ENCODE measurements at regions not wholly inside any gene's neighbourhood (a gene's known extent, or its start where the extent isn't known, plus 50 kb on each side); places are given as distances from the start of the nearest gene placed in this dataset.
"Not testable (repeated sequence)": the region's sequence is repeated elsewhere in the genome, so short reads cannot be mapped to it uniquely, and the experiment has no call there.

DNA sequence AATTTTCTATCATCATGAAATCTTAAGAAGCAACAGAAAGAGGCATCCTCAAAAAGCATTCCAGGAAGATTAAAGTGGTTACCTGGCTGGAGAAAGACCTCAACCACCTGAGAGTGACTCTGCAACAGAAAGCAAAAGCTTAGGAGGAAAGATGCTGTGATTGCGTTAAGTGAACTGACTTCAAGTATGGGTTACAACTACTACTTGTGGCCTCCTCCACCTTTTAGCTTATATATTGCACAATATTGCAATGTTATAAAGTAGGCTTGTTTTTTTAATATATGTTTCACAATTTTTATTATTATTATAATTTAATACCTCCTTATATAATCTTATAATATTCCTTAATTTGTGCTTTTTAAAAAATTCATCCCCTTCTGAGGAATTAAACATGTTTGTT is 1407.5 kb downstream of the KCNT2 start:
- no peak for DNase-seq (ENCODE audit: low read depth)

GRCh38 chr1:195197116-195197515 is 1411.1 kb downstream of the KCNT2 start:
- DNase-seq (ENCODE audit: low read depth), result no peak

GRCh38 chr1:195195423-195196057 is 1412.7 kb downstream of the KCNT2 start:
- DNase-seq (ENCODE audit: low read depth), result no peak

DNA sequence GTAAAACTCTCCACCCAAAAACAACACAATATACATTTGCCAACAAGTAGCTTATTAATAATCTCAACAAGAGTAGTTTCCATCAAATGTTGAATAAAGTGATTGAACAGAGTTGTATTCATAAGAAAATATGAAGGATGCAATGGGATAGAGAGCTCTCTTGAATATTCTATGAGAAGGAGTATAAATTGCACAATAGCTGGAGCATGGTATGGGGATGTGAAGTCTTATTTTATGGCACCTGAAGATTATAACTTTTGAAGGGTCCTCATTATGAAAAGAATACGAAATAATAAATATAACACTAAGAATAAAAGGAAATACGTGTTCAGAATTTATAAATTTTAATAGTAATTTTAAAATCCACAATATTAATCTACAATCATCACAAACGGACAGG is 1415.1 kb downstream of the KCNT2 start:
- DNase-seq (ENCODE audit: low read depth), result no peak

- no peak for DNase-seq (ENCODE audit: low read depth)
Measured at GRCh38 chr1:195188821-195189220, 1419.4 kb downstream of the KCNT2 start.

DNA sequence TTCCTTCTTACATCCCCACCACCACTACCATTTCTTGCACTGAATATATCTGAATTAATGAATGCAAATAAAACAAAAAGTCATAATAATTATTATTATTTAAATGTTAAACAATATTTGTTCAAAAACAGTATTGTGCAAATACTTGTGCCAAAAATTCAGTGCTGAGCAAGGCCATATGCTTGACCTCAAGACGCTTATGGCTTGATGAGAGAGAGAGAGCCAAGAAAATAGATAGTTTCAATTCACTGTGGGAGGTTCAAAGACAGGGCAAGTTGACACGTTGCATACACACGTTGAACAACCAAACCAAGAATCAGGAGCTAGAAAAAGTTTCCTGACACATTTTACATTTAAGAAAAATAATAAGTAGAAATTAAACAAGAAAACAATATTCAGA is 1421.7 kb downstream of the KCNT2 start:
- DNase-seq (ENCODE audit: low read depth), result no peak

DNA sequence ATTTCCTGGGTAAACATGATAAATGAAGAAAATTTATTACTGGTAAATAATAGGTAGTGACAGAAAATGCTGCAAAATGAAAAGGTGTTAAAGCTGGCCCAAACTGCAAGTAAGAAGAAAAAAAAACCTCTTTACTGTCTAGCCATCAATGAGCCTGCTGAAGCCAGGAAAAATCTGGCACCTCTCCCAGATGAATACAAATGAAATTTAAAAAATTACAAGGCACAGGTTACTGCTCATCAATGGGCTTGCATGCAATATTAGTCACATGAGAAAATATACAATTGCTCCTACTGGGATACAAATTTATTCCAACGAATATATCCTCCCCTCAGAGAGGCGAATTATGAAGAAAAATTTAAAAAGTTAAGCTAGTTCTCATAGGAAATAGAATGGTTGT is 1422.5 kb downstream of the KCNT2 start:
- DNase-seq (ENCODE audit: low read depth), result no peak

- no peak for DNase-seq (ENCODE audit: low read depth)
Measured at GRCh38 chr1:195185321-195185720, 1422.9 kb downstream of the KCNT2 start.

- DNase-seq (ENCODE audit: low read depth), result no peak
Measured at GRCh38 chr1:195173753-195174152, 1434.5 kb downstream of the KCNT2 start.

DNA sequence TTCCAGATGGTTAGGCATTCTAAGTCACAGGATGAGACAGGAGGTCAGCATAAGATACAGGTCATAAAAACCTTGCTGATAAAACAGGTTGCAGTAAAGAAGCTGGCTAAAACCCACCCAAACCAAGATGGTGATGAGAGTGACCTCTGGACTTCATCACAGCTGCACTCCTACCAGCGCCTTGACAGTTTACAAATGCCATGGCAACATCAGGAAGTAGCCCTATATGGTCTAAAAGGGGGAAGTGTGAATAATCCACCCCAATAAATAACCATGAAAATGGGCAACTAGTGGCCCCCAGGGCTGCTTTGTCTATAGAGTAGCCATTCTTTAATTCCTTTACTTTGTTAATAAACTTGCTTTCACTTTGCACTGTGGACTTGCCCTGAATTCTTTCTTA is 1448.4 kb downstream of the KCNT2 start:
- not testable (repeated sequence) for DNase-seq (ENCODE audit: low read depth)

- no peak for DNase-seq (ENCODE audit: low read depth)
Measured at GRCh38 chr1:195158091-195158490, 1450.1 kb downstream of the KCNT2 start.

DNA sequence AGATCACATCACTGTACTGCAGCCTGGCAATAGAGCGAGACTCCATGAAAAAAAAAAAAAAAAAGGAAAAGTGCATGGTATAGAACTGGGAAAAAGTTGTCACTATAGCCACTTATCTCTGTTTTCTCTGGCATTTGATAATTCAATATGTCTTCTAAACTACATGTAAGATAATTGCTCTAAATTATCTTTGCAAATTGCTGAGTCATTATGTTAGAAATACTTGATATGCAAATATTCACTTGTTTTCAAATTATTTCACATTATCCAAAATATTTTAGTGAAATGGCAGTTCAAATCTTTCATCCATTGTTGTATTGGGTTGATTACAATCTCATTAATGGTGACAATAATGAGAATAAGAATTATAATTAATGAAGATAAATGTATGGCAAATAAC is 1455.1 kb downstream of the KCNT2 start:
- DNase-seq (ENCODE audit: low read depth), result no peak

- DNase-seq (ENCODE audit: low read depth), result no peak
Measured at GRCh38 chr1:195150768-195151167, 1457.5 kb downstream of the KCNT2 start.

DNA sequence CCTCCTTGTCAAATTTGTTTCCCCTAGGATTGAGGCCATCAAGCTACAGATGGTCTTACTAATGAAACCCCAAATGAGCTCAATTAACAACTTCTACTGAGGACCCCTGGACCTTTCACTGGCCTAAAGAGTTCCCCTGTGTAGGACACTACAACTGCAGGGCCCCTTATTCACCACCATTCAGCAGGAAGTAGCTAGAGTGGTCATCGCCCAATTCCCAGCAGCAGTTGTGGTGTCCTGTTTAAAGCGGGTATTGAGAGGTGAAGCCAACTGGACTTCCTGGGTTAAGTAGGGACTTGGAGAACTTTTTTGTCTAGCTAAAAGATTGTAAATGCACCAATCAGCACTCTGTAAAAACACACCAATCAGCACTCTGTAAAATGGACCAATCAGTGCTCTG is 1466.9 kb downstream of the KCNT2 start:
- DNase-seq (ENCODE audit: low read depth), result no peak

- no peak for DNase-seq (ENCODE audit: low read depth)
Measured at GRCh38 chr1:195130598-195130997, 1477.6 kb downstream of the KCNT2 start.

- no peak for DNase-seq (ENCODE audit: low read depth)
Measured at GRCh38 chr1:195122497-195122896, 1485.7 kb downstream of the KCNT2 start.

GRCh38 chr1:195113471-195113870 is 1494.8 kb downstream of the KCNT2 start:
- no peak for DNase-seq (ENCODE audit: low read depth)

DNA sequence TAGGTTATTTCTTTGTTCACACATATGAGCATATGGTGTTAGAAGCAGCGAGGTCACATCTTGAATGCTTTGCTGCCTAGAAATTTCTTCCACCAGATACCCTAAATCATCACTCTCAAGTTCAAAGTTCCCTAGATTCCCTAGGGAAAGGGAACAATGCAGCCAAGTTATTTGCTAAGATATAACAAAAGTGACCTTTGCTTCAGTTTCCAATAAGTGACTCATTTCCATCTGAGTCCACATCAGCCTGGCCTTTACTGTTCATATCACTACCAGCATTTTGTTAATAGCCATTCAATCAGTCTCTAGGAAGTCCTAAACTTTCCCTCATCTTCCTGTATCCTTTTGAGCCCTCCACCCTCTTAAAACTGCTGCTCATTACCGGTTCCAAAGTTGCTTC is 1502.5 kb downstream of the KCNT2 start:
- DNase-seq (ENCODE audit: low read depth), result no peak

GRCh38 chr1:195105281-195105680 is 1503.0 kb downstream of the KCNT2 start:
- no peak for DNase-seq (ENCODE audit: low read depth)

- DNase-seq (ENCODE audit: low read depth), result no peak
Measured at GRCh38 chr1:195097316-195097715, 1510.9 kb downstream of the KCNT2 start.

DNA sequence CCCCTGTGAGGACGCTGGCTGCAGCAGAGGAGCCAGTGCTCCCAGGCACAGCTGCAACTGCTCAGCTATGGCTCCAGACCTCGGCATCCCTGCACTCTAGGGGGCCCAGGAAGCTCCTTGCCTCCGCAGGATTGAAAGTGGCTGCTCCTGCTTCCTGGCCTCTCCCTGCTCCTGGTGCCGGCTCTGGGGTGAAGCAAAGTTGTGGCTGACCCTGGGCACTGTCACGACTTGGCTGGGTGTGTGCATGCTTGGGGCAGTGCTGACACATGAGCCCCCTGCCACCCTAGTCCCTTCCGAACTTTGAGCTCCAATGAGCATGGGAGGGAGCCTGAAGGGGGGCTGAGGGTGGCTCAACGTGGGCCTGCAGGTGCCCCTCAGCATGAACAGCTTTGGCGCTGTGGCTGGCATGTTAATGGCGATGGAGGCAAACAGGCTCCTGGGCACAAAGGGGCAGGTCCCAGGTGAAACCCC is 1512.2 kb downstream of the KCNT2 start:
- DNase-seq (ENCODE audit: low read depth), result no peak

DNA sequence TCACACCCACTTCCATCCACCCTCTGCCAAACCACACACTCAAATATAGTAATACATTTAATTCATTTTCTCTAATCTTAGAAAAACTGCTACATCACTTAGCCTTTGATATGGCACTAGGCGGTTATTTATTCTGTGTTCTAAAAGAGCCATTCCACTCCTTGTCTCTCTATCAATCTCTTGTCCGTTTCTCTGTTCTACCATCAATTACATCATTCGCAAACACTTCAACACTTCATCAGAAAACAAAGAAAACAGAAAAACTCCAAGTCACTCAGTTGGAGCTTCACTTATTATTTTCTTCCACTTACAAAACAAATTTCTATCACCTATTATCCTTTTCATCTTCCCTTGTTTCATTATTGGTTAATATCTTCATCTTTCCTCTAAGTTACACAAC is 1523.0 kb downstream of the KCNT2 start:
- no peak for DNase-seq (ENCODE audit: low read depth)

- no peak for DNase-seq (ENCODE audit: low read depth)
Measured at GRCh38 chr1:195082183-195082582, 1526.1 kb downstream of the KCNT2 start.

- no peak for DNase-seq (ENCODE audit: low read depth)
Measured at GRCh38 chr1:195076682-195077081, 1531.6 kb downstream of the KCNT2 start.

- DNase-seq (ENCODE audit: low read depth), result no peak
Measured at GRCh38 chr1:195075973-195076372, 1532.3 kb downstream of the KCNT2 start.

Data from activated T-cell treated with anti-CD3 and anti-CD28 coated beads for 1 hour (primary cell).